ENCODE measurements at regions not wholly inside any gene's neighbourhood (a gene's known extent, or its start where the extent isn't known, plus 50 kb on each side); places are given as distances from the start of the nearest gene placed in this dataset.

DNA sequence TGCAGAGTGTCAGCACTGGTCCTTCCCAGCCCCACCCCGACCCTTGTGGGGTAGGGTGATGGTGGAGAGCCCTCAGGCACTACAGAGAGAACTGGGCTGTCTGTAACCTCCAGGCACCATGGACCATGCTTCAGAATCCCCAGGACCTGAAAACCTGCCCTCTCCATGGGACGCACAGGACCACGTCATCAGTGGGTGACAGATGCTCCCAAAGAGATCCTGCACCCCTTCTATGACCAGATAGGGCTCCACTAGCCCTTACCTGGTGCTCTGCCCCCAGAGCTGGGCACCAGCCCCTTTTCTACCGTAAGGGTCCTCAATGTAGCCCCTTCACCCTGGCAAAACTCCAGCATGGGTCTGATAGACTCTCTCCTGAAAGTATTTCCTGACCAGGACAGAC is 165.9 kb upstream of the NECTIN1 start:
- Histone ChIP-seq H3K4me3 (no peak overlapping the region), H3K4me1 (no peaks in the 10 kb centered on the region), H3K27ac (no peak overlapping the region), H3K27me3 (peaks cover 0 to 15% (median 4%) of the 10 kb centered on the region in 3 donors), H3K36me3 (no peaks in the 10 kb centered on the region), H3K9me3 (no peaks in the 10 kb centered on the region)
- WGBS, 2 donors = 92 to 94% methylated on average over 4 of the region's 4 CpGs
- TF ChIP-seq POLR2A (IDR thresholded peaks at IDR 0.05) (no peak), CTCF (IDR thresholded peaks at IDR 0.05) (no peak), EP300 (IDR thresholded peaks at IDR 0.05) (no peak), POLR2AphosphoS5 (IDR thresholded peaks at IDR 0.05) (no peak)
- DNase-seq = no peak
- intact Hi-C loops (cut with DNase I) = no loop called here

- WGBS, 2 donors = 82 to 88% methylated on average over 16 of the region's 16 CpGs
- H3K27ac ChIP-seq = no peak overlapping the region
- H3K4me3 ChIP-seq = no peak overlapping the region
- no peaks in the 10 kb centered on the region for H3K36me3 ChIP-seq
- TF ChIP-seq POLR2AphosphoS5 (IDR thresholded peaks at IDR 0.05) (no peak), CTCF (IDR thresholded peaks at IDR 0.05) (no peak), POLR2A (IDR thresholded peaks at IDR 0.05) (no peak), EP300 (IDR thresholded peaks at IDR 0.05) (no peak)
- no peak for DNase-seq
- no peaks in the 10 kb centered on the region for H3K9me3 ChIP-seq
- no peaks in the 10 kb centered on the region for H3K4me1 ChIP-seq
- peaks cover 0 to 15% (median 4%) of the 10 kb centered on the region in 3 donors for H3K27me3 ChIP-seq
- intact Hi-C loops (cut with DNase I) = no loop called here
Measured at GRCh38 chr11:119892311-119892808, 163.4 kb upstream of the NECTIN1 start.

DNA sequence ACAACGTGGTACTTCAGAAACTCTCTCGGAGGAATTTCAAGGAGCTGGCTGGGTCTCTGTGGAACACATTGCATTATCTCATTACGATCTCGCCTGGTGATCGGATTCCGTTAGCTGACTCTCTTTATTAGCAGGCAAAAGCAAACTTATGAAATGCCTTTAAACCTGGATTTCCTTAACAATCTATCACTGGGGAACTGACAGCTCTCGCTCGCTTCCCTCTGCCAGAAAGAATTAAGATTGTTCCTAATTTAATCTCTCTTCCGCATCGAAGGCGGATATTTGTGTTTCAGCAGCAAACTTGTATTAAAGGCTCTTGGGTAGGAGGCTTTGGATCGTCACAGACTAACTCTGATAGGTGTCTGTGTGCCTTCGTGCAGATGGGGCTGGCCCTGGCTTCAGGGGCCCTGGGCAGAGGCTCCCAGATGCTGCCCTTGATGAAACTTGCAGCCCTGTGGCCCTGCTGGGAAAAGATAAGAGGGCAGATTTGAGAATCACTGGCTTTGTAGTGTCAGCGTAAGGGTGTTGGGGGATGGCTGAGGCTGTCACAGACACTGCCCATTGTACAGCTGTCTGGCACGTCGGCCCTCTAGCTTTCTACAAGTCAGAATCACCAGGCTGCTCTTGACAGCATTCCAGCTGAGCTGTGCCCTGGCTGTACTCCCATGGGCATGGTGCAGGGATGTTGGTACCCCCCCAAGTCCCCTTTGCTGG is 162.2 kb upstream of the NECTIN1 start:
- no peak overlapping the region for H3K4me3 ChIP-seq
- H3K27me3 ChIP-seq = peaks cover 0 to 15% (median 4%) of the 10 kb centered on the region in 3 donors
- TF ChIP-seq POLR2A (IDR thresholded peaks at IDR 0.05) (no peak), EP300 (IDR thresholded peaks at IDR 0.05) (no peak)
- no peak for DNase-seq
- 70 to 84% methylated on average over 16 of the region's 16 CpGs for WGBS, 2 donors
- no peaks in the 10 kb centered on the region for H3K4me1 ChIP-seq
- H3K27ac ChIP-seq = no peak overlapping the region
- intact Hi-C loops (cut with DNase I) = no loop called here
- no peaks in the 10 kb centered on the region for H3K9me3 ChIP-seq
- no peaks in the 10 kb centered on the region for H3K36me3 ChIP-seq

GRCh38 chr11:119890466-119890865 is 161.5 kb upstream of the NECTIN1 start:
- H3K36me3 ChIP-seq = no peaks in the 10 kb centered on the region
- no peak for DNase-seq

More at GRCh38 chr11:119890466-119890865, 161.5 kb upstream of the NECTIN1 start:
- TF ChIP-seq EP300 (IDR thresholded peaks at IDR 0.05) (no peak), POLR2AphosphoS5 (IDR thresholded peaks at IDR 0.05) (no peak), POLR2A (IDR thresholded peaks at IDR 0.05) (no peak), CTCF (IDR thresholded peaks at IDR 0.05) (no peak)
- no peaks in the 10 kb centered on the region for H3K4me1 ChIP-seq
- H3K9me3 ChIP-seq = no peaks in the 10 kb centered on the region
- no peak overlapping the region for H3K4me3 ChIP-seq
- peaks cover 0 to 15% (median 4%) of the 10 kb centered on the region in 3 donors for H3K27me3 ChIP-seq
- intact Hi-C loops (cut with DNase I) = no loop called here
- 82 to 92% methylated on average over 5 of the region's 5 CpGs for WGBS, 2 donors
- no peak overlapping the region for H3K27ac ChIP-seq
